ENCODE measurements at regions not wholly inside any gene's neighbourhood (a gene's known extent, or its start where the extent isn't known, plus 50 kb on each side); places are given as distances from the start of the nearest gene placed in this dataset.
"Not testable (repeated sequence)": the region's sequence is repeated elsewhere in the genome, so short reads cannot be mapped to it uniquely, and the experiment has no call there.

DNA sequence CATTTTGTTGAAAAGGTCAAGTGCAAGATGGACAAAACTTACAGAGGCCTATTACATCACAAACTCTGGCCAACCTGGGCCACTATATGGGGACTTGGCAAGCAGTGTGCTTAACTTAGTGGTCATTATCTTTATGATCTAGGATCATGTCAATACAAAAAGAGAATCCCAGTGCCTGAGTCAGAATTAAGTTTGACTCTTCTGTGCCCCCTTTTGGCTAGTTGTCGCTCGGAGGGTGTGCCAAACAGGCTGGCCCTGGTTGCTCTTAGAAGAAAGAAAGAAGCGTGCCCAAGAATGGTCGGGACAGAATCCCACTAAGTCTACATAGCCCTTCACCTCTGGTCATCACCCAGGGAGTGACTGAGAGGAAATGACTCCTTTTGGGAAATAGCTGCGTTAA lies 100.1 kb downstream of the EIF4E start:
- DNase-seq = no peak

DNA sequence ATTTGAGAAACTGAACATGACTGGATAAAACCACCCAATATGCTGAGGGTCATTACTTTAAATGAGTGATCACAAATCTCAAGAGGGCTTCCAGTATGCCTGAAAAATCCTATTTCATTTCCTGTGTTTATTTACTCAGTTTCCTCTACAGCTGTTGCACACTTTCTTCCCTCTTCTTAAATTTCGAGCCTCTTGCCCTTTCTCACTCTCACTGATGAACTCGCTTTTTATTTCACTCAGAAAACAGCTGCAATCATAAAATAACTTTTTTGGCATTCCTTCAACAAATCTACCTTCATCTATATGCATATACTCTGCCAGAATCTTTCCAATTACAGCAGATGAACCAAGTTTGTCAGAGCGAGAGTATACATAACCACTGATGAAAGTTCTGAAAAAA lies 101.3 kb downstream of the EIF4E start:
- no peak for DNase-seq

DNA sequence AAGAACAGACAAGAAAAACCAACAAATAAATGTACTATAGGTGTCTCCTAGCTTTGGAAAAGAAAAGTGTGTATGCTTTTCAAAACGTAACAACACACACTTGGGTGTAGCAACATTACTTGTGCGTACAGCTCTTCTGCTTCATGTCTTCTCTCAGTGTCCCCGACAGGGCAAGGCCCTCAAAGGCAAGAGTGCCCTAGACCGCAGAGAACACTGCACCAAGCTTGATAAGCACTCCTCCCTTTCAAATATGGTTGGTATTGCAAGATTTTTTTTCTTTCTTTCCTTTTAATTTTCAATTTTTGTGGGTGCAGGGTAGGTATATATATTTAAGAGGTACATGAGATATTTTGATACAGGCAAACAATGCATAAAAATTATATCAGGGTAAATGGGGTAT lies 106.8 kb downstream of the EIF4E start:
- no peak for DNase-seq

DNA sequence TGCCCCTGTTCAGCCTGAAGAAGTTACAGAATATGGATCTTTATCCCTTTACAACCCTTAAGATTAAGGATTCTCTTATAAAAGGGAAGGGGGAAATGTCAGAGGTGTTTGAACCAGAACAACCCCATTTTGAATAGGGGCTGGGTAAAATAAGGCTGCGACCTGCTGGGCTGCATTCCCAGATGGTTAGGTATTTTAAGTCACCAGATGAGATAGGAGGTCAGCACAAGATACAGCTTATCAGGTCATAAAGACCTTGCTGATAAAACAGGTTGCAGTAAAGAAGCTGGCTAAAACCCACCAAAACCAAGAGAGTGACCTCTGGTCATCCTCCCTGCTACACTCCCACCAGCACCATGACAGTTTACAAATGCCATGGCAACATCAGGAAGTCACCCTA lies 110.8 kb downstream of the EIF4E start:
- not testable (repeated sequence) for DNase-seq

DNA sequence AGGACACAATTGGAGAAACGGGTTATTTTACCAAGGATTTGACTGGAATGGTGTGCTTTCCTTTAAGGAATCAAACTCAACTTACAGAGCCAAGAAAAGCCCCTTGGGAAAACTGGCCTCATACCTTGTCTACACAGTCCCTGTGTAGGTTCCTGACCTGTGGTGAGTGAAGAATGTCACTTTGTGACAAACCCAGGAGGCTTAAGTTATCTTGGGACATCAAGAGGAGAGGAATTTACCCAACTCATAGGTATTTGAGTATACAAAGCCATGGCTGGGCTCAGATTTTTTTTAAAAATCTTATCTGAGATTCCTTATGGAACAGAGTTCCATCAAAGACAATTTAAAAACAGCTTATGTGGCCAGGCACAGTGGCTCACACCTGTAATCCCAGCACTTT lies 112.1 kb downstream of the EIF4E start:
- DNase-seq = no peak

DNA sequence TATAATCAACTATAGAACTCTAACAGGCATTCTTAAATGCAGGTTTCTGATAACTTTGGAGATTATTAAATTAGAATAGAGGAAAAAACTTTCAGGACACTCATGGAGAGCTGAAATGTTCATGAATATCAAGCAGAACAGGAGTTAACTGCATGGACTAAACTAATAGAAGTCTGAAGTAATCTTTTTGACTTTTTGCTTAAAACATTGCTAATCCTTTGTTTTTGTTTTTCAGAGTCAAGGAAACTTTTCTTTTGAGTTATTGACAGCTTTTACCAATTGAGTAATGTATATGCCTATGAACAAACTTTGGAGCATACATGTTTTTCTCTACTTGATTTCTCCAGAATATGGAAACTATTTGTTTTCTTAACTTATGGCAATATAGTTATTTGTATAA lies 112.5 kb downstream of the EIF4E start:
- DNase-seq = no peak

DNA sequence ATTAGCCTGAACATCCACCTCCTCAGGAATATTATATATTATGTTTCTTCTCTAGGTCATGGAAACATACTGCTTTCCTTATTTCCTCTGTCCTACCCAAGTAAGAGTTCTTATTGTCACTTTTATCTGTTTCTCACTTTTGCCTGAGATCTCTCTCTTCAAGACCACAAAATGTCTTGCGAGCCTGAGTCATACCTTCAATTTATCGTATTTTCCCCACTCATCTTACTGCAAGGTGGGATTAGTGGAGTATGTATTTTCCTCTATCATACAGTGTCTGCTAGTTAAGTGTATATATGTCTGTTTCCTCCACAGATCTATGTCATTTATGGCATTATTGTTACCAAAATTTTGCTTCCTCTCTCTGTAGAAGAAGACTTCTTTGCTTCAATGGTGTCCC lies 124.5 kb downstream of the EIF4E start:
- no peak for DNase-seq

DNA sequence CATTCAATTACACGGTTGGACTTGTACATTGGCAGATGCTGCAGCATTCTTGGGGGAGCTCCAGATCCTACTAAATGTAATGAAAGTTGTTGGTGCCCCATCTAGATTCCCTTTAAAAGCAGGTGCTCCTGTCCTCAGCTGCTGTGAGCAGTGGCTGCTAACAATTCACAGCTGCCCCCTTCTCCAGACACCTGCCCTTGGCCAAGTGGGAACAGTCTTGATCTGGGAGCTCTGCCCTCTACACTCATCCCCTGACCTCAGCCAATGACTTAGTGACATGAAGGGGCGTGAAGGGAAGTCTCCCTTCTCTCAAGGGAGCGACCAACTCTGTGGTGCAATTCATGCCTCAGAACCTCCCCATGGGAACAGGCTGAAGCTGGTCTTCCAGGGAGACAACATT lies 125.7 kb downstream of the EIF4E start:
- DNase-seq = no peak

DNA sequence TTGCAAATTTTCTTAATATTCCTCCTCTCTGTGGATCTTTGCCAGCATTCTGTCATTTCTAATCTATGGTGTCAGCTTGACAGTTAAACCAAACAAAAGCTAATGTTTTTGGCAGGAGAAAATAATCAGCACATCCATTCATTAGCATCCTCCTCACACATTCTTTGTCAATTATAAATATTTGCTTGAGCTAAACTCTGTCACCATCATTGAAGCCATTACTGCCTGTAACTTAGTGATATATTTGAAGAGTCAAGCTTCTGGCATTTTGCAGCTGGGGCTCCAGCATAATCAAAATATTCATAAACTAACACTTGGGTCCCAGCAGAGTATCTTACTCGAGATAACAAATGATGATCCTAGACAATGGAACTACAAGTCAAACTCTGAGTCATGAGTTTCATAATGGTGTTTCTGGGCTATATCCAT lies 126.1 kb downstream of the EIF4E start:
- no peak for DNase-seq

DNA sequence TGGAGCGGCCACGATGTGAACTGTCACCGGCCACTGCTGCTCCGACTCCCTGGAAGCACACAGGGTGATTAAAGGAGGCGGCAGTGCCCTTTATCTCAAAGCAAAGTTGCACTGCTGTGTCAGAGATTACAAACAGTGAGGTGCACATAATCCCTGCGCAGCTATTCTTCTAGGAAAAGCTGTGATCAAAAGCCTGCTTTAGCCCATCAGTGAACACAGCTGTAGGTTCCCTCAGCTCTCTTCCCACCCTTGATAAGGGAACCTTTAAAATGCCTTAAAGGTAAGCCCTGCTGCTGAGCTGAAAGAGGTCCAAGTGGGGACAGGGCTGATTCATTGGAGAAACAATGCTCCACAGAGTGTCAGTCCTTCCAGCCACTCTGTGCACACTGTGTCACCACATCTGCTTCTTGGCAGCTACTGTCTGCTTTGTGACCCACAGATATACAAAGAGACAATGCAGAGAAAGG lies 127.6 kb downstream of the EIF4E start:
- DNase-seq = no peak

DNA sequence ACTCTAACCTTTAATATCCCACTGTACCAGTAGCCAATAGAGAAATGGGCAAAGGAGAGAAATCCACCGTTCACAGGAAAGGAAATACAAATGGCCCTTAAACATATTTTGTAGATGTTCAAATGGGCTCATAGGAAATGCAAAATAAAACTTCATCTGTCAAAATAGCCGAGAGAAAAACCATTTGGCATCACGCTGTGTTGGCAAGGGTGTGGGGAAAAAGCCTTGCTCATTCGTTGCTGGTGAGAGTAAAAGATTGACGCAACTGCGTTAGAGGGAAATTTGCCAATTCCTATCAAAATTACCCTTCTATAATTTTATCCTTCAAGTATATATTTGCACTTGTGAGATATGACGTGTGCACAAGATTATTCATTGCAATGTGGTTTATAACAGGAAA lies 131.9 kb downstream of the EIF4E start:
- DNase-seq = no peak

DNA sequence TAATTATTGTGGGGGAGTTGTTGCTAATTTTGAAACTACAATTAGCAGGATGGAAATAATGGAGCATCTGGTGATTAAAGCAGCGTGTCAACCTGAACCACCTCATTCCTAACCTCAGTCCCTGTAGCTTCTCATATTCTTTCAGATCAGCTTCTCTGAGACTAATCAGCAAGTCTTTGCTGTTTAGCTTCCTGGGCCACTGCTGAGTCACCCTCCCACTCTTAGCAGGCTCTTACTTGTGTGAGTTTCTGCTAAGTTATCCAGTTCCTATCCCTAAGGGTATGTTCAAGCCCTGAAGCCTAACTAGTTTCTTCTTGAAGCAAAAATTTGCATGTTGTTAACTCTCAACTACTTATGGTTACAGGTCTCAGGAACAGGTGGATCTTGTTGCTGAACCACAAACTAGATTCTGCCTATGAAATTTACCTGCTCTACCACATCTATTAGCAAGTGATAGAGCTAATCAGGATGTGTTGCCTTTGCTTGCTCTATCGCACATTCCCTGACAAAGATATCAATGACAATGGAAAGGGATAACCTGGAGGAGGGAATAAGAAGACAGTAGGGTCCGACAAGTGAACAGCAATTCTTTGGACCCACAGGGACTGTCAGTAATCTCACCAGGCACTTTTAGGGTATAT lies 134.2 kb downstream of the EIF4E start:
- no peak for DNase-seq

DNA sequence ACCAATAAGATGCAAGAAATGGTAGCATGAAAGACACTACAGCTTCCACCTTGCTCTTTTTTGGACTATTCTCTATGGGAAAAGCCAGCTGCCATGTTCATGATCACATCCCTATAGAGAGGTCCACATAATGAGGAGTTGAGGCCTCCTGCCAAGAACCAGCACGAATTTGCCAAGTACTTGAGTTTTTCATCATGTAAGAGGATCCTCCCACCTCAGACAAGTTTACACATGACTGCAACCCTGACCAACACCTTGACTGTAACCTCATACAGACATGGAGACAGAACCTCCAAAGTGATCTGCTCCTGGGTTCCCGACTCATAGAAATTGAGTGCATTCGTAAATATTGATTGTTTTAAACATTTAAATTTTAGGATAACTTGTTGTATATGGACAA lies 135.2 kb upstream of the TSPAN5 start:
- DNase-seq = no peak

DNA sequence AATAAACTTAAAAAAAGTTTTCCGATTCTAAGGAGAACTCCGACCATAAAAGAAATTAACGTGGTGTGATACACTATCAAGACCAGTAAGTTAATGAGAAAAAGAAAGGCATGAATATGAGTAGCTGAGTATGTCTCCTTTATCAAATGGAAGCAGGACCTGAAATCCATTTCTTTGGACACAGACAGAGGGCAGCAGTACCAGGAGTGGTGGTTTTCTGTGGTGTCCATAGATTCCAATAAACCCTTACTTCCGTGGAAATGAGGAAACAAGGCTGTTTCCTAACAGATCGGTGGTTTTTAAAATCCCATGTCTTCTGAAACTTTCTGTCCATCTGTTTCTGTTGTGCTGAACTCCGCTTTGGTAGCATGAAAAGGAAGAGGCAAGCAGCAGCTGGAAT lies 128.5 kb upstream of the TSPAN5 start:
- DNase-seq = no peak

DNA sequence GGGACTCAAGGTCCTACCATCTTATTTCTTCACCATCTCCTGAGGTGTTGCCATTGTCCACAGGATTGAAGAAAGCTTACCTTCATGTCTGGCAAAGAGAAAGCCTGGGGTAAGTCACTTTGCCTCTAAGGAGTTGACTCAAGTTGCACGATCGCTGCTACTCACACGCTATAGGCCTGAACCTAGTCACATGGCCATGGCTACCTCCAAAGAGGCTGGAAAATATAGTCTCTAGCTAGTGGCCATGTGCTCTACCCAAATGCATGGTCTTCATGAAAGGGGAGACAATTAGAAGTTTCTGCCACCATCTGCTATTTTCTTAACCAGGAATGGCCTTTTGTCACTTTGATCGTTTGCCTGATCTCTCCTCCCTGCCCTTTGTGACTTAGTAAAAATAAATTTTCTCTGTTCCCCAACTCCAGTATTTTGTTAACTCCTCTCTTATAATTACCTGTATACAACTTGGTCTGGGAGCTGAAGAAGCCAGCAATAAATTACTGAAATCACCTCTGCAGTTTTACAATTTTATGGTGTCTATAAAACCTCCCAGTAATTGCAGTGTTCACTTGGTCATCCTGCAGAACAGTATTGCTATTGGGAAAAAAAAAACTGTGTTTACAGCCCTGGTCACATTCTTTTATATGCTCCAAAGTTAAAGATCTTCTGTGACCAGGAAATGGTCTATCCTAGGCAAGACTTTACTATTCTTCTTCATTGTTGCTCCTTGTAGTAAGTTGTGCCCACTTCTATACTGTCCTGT lies 126.7 kb upstream of the TSPAN5 start:
- peak; percentile 26 for DNase-seq

DNA sequence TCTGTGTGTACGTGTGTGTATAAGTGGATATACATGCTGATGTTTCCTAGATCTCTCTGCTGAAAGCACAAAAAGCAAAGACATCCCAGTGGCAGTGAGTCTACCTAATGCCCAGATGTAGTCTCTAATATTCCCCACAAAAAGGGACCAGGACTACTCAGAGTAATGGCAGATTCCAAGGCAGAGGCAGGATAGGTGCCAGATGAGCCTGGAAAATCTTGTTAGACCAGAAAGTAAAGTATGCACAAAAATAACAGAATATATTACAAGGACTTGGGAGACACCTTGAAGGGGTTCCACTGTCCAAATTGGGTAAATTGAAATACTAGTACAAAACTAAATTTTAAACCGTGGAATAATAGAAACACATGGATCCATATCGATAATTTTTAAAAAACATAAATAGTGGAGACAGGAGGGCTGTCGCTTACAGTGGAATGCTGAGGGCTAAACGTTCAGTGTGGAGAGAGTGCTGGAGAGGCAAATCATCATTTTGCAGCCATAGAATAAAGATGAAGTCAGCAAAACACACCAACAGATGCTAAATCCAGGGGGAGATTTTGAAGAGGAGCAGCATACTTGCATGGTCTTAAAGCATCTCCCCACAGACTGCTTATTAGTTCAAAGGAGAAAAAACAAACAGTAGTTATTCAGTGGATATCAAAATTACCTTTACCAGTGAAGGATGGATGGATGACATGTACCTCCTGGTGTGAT lies 123.4 kb upstream of the TSPAN5 start:
- no peak for DNase-seq

DNA sequence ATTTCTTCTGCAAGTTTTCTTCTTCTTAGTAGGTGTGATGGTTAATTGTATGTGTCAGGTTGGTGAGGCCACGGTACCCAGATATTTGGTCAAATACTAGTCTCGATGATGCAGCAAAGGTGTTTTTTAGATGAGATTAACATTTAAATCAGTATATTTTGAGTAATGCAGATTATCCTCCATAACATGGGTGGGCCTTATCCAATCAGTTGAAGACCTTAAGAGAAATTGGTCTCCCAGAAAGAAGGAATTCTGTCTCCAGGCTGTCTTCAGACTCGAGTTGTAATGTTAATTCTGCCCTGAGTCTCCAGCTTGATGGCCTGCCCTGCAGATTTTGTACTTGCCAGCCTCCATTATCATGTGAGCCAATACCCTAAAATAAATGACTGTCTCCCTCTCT lies 122.5 kb upstream of the TSPAN5 start:
- DNase-seq = no peak

DNA sequence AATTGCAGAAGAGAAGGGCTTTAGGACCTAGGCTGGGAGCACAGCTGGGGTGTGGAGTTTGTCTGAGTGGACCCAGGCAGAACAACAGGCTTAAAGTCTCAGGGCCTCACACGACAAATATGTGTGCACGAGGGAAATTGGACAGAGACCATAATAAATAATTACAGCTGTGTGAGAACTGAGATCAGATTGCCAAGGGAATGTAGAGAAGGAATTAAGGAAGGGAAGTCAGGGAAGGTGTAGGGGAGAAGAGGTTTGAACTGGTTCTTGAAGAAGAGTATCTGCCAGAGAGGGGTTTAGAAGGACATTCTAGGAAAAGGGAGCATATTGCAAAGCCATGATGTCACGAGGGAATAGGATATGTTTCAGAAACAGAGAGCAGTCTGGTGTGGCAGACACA lies 120.7 kb upstream of the TSPAN5 start:
- DNase-seq = no peak

DNA sequence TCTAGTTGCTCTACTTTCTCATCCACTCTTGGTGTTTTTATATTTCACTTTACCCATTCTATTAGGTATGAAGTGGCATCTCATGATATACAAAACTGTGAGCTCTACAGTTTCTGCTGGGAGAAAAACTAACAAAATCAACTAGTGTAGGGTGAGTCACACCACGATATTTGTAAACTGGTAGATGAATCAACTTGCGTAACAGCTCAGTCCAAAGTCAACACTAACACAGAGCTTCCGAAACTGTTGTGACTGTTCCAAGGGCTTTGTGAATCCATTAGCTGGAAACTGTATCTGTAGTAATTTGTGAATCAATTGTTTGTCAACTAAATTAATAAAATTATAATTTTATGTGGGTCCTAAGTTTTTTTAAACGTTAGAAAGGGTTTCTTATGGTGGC lies 119.8 kb upstream of the TSPAN5 start:
- no peak for DNase-seq

DNA sequence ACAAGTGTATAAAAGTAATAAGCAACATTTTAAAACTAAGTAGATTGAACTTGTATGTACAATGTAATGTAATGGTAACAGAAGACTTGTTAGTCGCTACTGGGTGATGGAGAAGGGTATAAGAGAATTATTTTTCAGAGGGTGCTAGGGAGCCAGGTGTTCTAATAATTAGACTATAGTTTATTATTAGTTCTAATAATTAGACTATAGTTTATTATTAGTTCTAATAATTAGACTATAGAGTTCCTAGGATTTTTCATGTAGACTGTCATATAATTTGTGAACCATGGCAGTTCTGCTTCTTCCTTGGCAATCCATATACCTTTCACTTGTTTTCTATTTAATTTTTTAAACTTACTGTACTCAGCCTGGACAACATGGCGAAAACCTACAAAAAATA lies 117.3 kb upstream of the TSPAN5 start:
- no peak for DNase-seq

DNA sequence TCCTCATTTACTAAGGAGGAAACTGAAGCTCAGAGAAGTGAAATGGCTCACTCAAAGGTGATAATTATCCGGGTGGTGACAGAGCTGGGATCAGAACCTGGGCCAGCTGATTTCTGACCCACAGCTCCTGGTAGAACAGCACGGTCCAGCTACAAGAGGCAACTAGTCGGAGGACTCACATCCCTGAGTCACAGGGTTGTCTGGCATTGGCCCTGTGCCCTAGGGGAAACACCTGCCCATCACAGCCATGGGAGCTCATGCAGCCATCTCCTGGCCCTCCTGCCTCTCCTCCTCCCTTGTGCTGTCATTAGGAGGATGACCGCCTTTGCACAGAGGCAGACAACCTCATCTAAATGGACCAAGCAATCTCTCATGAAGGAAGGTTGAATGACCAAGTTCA lies 115.2 kb upstream of the TSPAN5 start:
- DNase-seq = no peak

DNA sequence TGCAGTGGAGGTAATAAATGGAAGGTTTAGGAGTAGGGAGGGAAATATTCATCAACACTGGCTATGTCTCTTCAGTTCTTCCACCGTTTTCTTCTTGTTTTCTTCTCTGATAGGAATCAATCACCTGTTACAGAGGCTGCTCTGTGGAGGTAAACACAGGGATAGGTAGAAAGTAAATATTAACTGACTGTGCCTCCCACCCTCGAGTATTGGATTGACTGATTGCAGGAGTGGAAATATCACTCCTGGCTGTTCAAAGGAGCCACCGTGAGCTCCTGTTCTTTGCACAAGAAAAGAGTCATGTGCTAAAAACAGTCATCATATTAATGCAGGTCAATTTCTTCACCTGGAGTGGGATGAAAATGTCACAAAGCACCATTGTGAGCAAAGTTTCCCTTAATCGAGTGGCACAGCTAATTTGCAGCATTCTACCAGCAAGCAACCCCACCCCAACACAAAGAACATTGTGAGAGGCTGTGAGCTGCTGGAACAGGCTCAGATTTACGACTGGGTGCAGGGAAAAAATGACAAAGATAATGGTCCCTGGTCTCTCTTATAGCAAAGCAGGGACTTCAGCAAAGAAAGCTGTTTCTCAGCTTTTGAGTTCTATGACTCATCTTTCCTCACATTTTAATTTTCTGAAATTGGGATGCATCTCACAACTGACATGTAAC lies 113.7 kb upstream of the TSPAN5 start:
- no peak for DNase-seq

DNA sequence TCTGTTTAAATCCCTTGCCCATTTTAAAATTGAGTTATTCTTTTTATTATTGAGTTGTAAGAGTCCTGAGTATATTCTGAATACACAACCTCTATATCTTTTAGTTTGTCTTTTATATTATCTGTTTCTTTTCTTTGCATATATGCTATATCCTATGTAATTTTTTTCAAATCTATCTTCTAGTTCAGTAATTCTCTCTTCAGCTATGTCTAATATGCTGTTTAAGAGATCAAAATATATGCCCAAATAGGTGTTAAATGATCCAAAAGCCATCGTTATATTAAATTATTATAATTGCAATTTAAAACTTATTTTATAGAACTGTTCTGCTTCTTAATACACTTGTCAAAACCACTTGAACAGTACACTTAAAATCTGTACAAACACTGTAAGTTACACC lies 107.4 kb upstream of the TSPAN5 start:
- DNase-seq = no peak
